Fibroblast of lung (primary cell): ENCODE measurements at regions not wholly inside any gene's neighbourhood (a gene's known extent, or its start where the extent isn't known, plus 50 kb on each side); places are given as distances from the start of the nearest gene placed in this dataset.

Experiments
- DNase-seq, 2 donors: peaks; one replicate each; pipeline versions ENCODE4 v3.0.0 to v3.0.0-alpha.2; 2010; ENCODE audit warnings: low read depth in 2 of 2
- H2AFZ ChIP-seq: 2 replicates; pipeline ENCODE4 v1.5.1; 2012; ENCODE audit warnings: low read length, control low read depth, inconsistent platforms
- H3K27ac ChIP-seq: 2 replicates; pipeline ENCODE4 v1.5.1; 2011; ENCODE audit warnings: low read length, control low read depth; ENCODE audit not compliant: insufficient read depth
- H3K27me3 ChIP-seq: 2 replicates; pipeline ENCODE4 v1.5.1; 2011; ENCODE audit warnings: mild to moderate bottlenecking, low read length; ENCODE audit not compliant: control insufficient read depth, insufficient read depth
- H3K36me3 ChIP-seq: 2 replicates; pipeline ENCODE4 v1.5.1; 2011; ENCODE audit warnings: low read length; ENCODE audit not compliant: control insufficient read depth, insufficient read depth
- H3K4me1 ChIP-seq: 2 replicates; pipeline ENCODE4 v1.5.1; 2011; ENCODE audit warnings: low read length; ENCODE audit not compliant: control insufficient read depth, insufficient read depth; ENCODE audit errors: extremely low read depth
- H3K4me2 ChIP-seq: 2 replicates; pipeline ENCODE4 v1.5.1; 2011; ENCODE audit warnings: low read length, control low read depth; ENCODE audit not compliant: insufficient read depth; ENCODE audit errors: extremely low read depth
- H3K4me3 ChIP-seq, 4 experiments: fragments of 200-600 bp in 1 of 4; sonication (generic) in 1 of 4; replicated peaks in 1 of 4; 2 replicates each; pipeline ENCODE4 v1.5.1; 2011 to 2016; ENCODE audit warnings: low read length in 4 of 4, low read depth in 3 of 4, mild to moderate bottlenecking in 3 of 4, control low read depth in 2 of 4, inconsistent platforms in 1 of 4, mixed read lengths in 1 of 4; ENCODE audit not compliant: insufficient read depth in 1 of 4; ENCODE audit errors: control extremely low read depth in 1 of 4
- H3K79me2 ChIP-seq: 2 replicates; pipeline ENCODE4 v1.5.1; 2012; ENCODE audit warnings: mild to moderate bottlenecking, low read length, inconsistent platforms; ENCODE audit not compliant: control insufficient read depth, insufficient read depth
- H3K9ac ChIP-seq: 2 replicates; pipeline ENCODE4 v1.5.1; 2011; ENCODE audit warnings: mild to moderate bottlenecking, low read length, control low read depth; ENCODE audit not compliant: insufficient read depth
- H3K9me3 ChIP-seq: 2 replicates; pipeline ENCODE4 v1.5.1; 2012; ENCODE audit warnings: low read depth, low read length; ENCODE audit not compliant: control insufficient read depth, insufficient read depth
- H4K20me1 ChIP-seq: 2 replicates; pipeline ENCODE4 v1.5.1; 2011; ENCODE audit warnings: low read length; ENCODE audit not compliant: control insufficient read depth, insufficient read depth; ENCODE audit errors: extremely low read depth
- EZH2 ChIP-seq: IDR thresholded peaks from 2 replicates; pipeline ENCODE4 v1.5.1; 2012; ENCODE audit warnings: low read length, control low read depth, mild to moderate bottlenecking; ENCODE audit errors: missing control alignments
- TF ChIP-seq, protein P1 (sequence below), 2 donors: IDR thresholded peaks in 1 of 2; conservative IDR thresholded peaks in 1 of 2; 1 replicate in 1 of 2; 2 replicates in 1 of 2; pipeline ENCODE4 v1.5.1; 2011 to 2012; ENCODE audit warnings: low read length in 2 of 2, control low read depth in 1 of 2, inconsistent platforms in 1 of 2, low read depth in 1 of 2, mild to moderate bottlenecking in 1 of 2

DNA sequence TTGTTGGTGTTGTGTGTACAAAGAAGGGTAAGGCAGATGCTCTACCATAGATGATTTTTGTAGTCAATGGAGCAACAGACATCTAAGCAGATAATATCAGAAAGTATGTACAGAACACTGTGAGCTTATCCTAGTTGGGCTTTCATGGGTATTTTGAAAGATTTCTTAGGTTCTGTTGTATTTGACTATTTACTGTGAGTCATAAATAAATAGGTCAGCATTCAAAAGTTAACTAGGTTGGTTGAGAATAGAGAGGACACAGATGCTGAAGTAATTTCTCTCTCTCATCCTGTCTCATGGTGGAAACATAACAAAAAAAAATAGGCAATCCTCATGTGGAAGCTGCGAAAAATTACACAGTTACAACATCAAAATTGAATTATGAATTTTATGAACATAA is 413.5 kb downstream of the CCDC91 start:
- H3K79me2 ChIP-seq, result no peaks in the 10 kb centered on the region
- no peaks in the 10 kb centered on the region for H3K27me3 ChIP-seq
- H3K9ac ChIP-seq, result no peak overlapping the region
- no peak overlapping the region for H3K27ac ChIP-seq
- TF ChIP-seq, protein P1, sequence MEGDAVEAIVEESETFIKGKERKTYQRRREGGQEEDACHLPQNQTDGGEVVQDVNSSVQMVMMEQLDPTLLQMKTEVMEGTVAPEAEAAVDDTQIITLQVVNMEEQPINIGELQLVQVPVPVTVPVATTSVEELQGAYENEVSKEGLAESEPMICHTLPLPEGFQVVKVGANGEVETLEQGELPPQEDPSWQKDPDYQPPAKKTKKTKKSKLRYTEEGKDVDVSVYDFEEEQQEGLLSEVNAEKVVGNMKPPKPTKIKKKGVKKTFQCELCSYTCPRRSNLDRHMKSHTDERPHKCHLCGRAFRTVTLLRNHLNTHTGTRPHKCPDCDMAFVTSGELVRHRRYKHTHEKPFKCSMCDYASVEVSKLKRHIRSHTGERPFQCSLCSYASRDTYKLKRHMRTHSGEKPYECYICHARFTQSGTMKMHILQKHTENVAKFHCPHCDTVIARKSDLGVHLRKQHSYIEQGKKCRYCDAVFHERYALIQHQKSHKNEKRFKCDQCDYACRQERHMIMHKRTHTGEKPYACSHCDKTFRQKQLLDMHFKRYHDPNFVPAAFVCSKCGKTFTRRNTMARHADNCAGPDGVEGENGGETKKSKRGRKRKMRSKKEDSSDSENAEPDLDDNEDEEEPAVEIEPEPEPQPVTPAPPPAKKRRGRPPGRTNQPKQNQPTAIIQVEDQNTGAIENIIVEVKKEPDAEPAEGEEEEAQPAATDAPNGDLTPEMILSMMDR (conservative IDR thresholded peaks at IDR 0.05 in 1 of 2, IDR thresholded peaks at IDR 0.05 in 1 of 2; ENCODE audit: low read depth in 1 of 2, low read length in 2 of 2), result no peak
- TF ChIP-seq EZH2, result no peak
- no peak overlapping the region for H3K4me2 ChIP-seq
- DNase-seq, result no peak
- H3K9me3 ChIP-seq, result no peaks in the 10 kb centered on the region
- no peaks in the 10 kb centered on the region for H4K20me1 ChIP-seq
- no peaks in the 10 kb centered on the region for H3K4me1 ChIP-seq
- no peak overlapping the region for H2AFZ ChIP-seq
- H3K4me3 ChIP-seq, result no peak overlapping the region
- no peaks in the 10 kb centered on the region for H3K36me3 ChIP-seq

DNA sequence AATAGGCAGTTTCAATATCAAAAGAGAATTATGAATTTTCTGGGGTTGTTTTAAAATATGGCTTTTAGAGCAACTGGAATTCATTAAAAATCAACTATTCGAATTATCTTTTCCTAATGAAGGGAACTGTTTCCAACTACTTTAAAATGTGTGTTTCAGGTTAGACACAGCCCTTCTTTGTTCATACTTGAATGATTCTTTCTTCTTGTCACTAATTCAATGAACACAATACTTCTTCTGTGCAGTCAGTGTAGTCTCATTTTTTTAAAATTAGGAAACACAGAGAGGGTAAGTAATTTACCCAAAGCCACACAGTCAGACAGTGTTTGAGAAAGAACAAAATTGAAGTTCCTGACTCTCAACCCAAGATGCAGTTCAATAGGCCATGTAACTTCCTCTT is 414.0 kb downstream of the CCDC91 start:
- H4K20me1 ChIP-seq, result no peaks in the 10 kb centered on the region
- DNase-seq, result no peak
- H3K27me3 ChIP-seq, result no peaks in the 10 kb centered on the region
- H3K9ac ChIP-seq, result no peak overlapping the region
- no peak overlapping the region for H3K4me3 ChIP-seq
- H3K9me3 ChIP-seq, result no peaks in the 10 kb centered on the region
- H3K4me2 ChIP-seq, result no peak overlapping the region
- H2AFZ ChIP-seq, result no peak overlapping the region
- no peaks in the 10 kb centered on the region for H3K36me3 ChIP-seq
- H3K27ac ChIP-seq, result no peak overlapping the region
- H3K79me2 ChIP-seq, result no peaks in the 10 kb centered on the region
- no peaks in the 10 kb centered on the region for H3K4me1 ChIP-seq
- TF ChIP-seq, protein P1 (conservative IDR thresholded peaks at IDR 0.05 in 1 of 2, IDR thresholded peaks at IDR 0.05 in 1 of 2; ENCODE audit: low read depth in 1 of 2, low read length in 2 of 2), result no peak
- no peak for TF ChIP-seq EZH2

DNA sequence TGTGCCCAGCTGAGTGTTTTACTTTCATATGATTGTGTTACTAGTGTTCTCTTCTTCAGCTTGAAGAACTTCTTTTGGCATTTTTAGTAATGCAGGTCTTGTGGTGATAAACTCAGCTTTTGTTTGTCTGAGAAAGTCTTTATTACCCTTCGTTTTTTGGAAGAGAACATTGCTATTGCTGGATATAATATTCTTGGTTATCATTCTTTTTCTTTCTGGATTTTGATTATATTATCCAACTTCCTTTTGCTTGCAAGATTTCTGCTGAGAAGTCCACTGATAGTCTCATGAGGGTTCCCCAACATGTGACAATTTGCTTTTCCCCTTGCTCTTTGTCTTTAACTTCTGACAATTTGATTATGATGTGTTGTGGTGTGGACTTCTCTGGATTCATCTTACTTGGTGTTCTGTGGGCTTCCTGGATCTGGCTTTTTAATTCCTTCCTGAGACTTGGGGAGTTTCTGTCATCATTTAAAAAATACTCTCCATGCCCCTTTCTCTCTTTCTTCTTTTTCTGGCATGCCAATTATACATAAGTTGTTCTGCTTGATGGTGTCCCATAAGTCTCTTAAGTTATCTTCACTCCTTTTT is 416.8 kb downstream of the CCDC91 start:
- no peak for DNase-seq
- H3K79me2 ChIP-seq, result no peaks in the 10 kb centered on the region
- H4K20me1 ChIP-seq, result no peaks in the 10 kb centered on the region
- TF ChIP-seq, protein P1 (conservative IDR thresholded peaks at IDR 0.05 in 1 of 2, IDR thresholded peaks at IDR 0.05 in 1 of 2; ENCODE audit: low read depth in 1 of 2, low read length in 2 of 2), result no peak
- no peak overlapping the region for H2AFZ ChIP-seq
- H3K27ac ChIP-seq, result no peak overlapping the region
- H3K4me3 ChIP-seq, result no peak overlapping the region
- H3K4me2 ChIP-seq, result no peak overlapping the region
- H3K9me3 ChIP-seq, result no peaks in the 10 kb centered on the region
- H3K9ac ChIP-seq, result no peak overlapping the region
- peaks cover 5% of the 10 kb centered on the region for H3K4me1 ChIP-seq
- H3K27me3 ChIP-seq, result no peaks in the 10 kb centered on the region
- no peaks in the 10 kb centered on the region for H3K36me3 ChIP-seq
